NCI-H1105 (cell line): ENCODE measurements at regions not wholly inside any gene's neighbourhood (a gene's known extent, or its start where the extent isn't known, plus 50 kb on each side); places are given as distances from the start of the nearest gene placed in this dataset.

Source experiments
- DNase-seq: peaks from one replicate; lab custom pipeline; 2025; lab: John Stamatoyannopoulos, UW

DNA sequence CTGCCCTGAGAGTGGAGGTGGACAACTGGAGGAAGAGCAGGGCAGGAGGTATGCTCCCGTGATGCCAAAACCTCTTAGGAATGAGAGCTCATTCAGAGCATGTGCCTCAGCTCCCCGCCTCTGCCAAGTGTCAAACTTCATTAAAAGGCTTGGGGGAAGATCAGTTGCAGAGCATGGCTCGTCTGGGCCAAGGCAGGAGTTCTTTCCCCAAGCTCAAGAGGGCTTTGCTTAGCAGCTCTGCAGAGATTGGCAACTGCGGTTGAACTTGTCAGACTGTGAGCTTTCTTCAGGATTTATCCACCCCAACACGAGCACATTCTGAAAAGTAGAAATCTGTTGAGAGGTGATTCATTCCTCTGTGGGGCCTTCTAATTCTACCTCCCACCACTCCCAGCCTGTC is 248.1 kb downstream of the HS3ST3A1 start:
- DNase-seq, result no peak

DNA sequence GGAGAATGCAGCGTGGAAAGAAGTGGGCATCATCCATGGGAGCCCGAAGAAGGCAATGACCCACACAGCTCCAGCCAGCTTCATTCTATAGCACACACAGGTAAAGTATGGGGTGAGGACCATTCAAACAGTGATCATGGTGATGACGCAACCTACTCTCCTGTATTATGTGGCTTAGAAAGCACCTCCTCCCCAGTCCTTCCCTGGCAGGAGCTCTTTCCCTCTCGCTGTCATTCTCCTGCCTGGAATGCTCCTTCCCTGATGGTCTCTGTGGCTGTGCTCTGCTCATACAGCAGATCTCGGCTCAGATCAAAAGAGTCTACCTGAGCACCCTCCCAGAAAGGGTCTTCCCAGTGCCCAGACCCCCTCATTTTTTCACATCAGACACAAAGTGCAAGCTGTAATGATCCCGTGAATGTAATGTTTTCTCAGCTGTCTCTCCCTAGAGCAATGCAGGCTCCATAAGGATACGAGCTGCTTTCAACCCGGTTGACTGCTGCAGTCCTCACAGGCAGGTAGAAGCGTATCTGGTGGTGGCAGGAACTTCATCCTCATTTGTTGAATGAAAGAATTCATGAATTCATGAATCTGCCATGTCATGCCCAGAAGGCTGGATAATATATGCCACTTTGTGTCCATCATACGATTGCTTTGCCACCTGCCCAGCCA is 248.8 kb downstream of the HS3ST3A1 start:
- DNase-seq, result no peak

DNA sequence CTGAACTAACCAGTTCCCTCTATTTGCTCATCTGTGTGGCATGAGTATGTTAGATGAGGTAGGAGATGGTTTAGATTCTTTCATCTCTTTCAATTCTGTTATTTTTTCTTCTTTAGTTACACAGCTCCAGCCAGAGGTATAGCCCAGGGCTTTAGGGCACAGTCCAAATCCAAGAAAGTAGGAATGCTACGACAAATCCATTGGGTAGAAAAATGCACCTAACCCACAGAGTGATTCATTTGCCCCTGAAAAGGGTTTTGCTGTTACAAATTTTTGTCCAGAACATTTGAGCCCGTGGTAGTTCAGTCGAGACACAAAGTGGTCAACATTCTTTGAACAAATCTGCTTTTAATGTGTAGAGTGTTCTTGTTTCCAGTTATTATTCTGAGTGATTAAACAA is 250.7 kb downstream of the HS3ST3A1 start:
- DNase-seq, result no peak

- no peak for DNase-seq
Observed at GRCh38 chr17:13350466-13350865, 251.3 kb downstream of the HS3ST3A1 start.

DNA sequence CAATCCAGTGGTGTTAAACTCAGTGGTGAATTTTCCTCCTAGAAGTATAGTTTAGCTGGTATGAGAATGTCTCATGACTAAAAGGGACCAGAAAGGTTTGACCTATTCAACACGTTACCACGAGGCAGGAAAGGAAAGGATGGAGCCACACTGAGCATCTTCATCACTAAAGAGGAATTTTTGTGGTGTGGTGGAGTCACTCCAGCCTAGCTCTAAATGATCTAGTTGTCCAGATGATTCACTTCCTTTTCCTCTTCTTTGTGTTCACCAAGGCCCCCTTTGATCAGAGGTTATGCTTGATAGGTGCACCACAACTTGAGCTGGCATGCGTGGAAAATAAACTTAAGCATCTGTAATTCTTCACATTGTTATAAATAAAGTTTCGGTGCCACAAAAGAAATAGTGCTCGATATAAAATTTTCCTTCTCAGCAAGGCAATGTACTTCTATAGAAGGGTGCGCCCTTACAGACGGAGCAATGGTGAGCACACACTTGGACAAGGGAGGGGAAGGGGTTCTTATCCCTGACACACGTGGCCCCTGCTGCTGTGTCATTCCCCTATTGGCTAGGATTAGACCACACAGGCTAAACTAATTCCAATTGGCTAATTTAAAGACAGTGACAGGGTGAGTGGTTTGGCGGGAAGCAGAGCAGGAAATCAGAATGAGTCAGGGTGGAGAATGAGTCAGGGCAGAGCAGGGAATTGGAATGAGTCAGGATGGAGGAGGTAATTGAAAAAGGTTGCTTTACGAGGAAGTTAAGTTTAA is 254.6 kb downstream of the HS3ST3A1 start:
- no peak for DNase-seq

GRCh38 chr17:13346592-13346991 is 255.1 kb downstream of the HS3ST3A1 start:
- DNase-seq, result no peak

GRCh38 chr17:13346081-13346533 is 255.6 kb downstream of the HS3ST3A1 start:
- no peak for DNase-seq

DNA sequence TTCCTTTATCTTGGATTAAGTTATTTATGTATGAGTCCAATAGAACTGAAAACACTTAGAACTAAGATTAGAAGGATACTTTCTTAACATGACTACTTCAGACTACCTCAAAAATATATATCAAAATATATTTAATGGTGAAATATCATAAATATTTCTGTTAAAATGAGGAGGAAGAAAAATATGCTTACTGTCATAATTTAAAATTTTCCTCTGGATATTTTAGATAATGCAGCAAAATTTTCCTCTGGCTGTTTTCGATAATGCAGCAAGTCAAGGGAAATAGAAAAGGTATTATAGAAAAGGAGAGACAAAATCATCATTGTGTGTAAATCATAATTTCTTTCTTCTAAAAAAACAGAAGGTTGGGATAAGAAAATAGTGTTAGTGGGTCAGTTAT is 263.3 kb downstream of the HS3ST3A1 start:
- no peak for DNase-seq

- peak; percentile 67 for DNase-seq
Observed at GRCh38 chr17:13337864-13338371, 263.8 kb downstream of the HS3ST3A1 start.

DNA sequence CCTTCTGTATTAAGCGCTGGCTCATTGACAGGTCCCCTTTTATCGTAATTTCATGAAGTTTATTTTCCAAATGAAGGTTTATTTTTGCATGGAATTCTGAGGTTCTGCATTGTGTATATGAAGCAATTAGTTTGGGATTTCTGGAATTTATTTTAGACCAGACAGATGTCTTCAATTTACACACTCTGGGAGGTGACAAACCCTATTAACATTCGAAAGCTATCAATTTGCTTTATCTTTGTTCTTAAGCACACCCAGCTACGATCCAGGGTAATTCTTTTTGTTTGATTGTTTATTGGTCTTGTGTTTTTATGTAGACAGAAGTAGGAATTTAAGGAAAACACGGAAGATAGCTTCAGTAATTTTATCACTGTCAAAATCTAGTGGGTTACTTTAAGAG is 264.6 kb downstream of the HS3ST3A1 start:
- DNase-seq, result no peak

- no peak for DNase-seq
Observed at GRCh38 chr17:13334374-13334773, 267.4 kb downstream of the HS3ST3A1 start.

DNA sequence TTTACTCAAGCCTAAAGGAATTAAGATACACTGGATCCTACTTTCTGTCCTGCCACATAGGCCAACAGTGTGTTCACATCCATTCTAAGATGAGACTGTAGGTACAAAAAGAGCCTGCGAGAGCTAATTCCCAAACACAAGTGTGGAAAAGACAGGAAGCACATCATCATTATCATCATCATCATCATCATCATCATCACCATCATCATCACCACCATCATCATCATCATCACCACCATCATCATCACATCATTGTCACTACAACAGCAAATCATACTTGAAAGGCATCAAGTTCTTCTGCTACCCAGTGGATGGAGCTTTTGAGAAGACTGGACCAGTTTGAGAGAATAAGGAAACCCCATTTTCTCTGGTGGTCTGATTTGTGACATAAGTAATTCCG is 268.1 kb downstream of the HS3ST3A1 start:
- no peak for DNase-seq

- DNase-seq, result no peak
Observed at GRCh38 chr17:13332207-13332606, 269.5 kb downstream of the HS3ST3A1 start.

DNA sequence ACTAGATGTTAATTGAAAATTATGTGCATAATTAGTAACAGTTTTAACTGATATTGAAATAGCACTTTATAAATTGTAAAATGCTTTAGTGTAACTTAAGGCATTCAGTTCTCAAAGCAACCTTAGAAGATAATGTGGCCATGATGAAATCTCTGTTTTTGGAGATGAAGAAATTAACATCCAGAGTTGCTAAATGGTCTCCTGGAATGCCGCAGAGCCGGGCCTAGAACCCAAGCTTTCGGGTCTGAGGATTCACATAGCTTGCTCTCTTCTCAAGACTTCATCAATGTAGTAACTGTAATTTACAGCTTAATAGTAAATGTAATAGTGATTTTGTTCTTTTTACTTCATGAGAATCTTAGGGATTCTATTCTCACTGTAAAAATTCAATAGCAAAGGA is 272.3 kb downstream of the HS3ST3A1 start:
- no peak for DNase-seq

GRCh38 chr17:13323990-13324389 is 277.7 kb downstream of the HS3ST3A1 start:
- no peak for DNase-seq

GRCh38 chr17:13321951-13322701 is 279.6 kb downstream of the HS3ST3A1 start:
- DNase-seq, result no peak

- no peak for DNase-seq
Observed at GRCh38 chr17:13320046-13320785, 281.5 kb downstream of the HS3ST3A1 start.

DNA sequence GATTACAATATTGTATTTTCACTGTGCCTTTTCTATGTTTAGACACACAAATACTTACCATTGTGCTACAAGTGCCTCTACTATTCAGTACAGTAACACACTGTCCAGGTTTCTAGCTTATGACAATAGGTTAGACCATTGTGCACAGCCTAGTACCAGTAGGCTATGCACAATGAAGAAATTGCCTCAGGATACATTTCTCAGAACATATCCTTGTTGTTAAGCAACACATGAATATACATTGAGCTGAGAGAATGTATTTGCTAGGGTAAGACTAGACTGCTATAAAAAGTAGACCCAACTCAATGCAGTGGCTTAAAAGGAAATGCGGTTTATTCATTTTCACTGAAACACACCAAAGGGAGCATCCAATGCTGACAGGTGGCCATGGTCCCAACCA is 285.1 kb downstream of the HS3ST3A1 start:
- no peak for DNase-seq

DNA sequence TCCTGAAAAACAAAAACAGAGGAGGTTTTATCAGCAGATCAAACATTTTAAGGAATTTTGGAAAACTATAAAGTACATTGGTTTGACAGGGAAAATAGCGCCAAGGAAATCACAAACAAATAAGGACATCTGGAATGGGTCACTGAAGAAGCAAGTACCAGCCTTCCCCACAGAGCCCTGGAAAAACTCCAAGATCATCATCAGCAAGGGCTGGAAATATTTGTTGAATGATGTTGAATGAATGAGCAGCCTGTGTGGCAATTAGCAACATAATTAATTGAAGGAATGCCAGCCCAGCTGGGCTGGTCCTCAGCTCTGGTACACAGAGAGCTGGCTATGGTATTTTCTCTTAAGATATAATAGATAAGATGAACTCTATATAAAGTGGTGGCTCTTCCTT is 290.4 kb downstream of the HS3ST3A1 start:
- DNase-seq, result peak; percentile 87

- DNase-seq, result no peak
Observed at GRCh38 chr17:13310858-13311257, 290.9 kb downstream of the HS3ST3A1 start.

DNA sequence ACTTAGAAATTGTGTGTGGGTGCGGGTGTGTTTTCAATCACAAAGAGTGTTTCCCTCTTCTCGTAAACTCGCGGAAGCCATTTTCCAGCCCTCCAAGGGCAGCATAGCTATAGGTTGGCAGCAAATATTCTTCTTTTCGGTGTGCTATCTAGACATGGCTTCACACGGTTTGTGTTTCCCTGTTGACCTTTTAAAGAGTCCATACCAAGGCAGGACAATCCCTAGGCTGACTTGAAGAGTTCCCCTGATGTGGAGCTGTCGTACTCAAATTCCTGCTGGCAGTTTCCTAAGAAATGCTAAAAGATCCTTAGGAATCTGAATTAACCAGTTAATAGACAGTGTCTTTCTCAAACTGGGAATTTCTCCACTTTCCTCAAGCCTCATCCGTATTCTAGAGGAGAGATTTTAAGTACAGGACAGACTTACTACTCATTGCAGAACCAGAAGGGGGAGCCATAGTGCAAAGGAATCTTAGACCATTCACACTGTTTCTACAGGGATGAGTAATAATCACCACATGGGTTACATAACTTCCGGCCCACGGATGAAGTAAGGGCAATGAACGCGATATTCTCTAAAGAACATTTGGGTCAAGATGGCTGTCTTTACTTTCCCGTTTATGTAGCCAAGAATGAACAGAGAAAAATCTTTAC is 288.6 kb upstream of the ELAC2 start:
- DNase-seq, result no peak
